ENCODE measurements at regions not wholly inside any gene's neighbourhood (a gene's known extent, or its start where the extent isn't known, plus 50 kb on each side); places are given as distances from the start of the nearest gene placed in this dataset.

DNA sequence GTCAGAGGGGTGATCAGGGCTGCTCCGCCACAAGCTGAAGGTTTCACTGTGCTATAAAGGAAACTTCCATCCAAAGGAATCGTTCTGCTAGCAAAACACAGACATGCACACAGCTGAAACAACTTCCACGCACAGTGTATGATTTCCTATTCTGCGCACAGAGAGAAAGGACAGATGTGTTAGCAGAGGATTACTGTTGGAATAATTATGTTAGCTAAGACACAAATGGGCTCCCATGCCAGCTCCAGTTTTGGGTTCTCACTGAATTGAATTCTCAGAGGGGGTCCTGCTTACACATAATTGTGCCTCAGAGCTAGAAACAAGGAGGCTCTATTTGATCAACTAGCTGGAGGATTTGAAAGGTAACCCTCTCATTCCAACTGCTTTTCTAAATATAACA lies 352.4 kb downstream of the IRX2 start:
- no peak for DNase-seq (ENCODE audit: low read depth in 3 of 3, low spot score in 2 of 3)

DNA sequence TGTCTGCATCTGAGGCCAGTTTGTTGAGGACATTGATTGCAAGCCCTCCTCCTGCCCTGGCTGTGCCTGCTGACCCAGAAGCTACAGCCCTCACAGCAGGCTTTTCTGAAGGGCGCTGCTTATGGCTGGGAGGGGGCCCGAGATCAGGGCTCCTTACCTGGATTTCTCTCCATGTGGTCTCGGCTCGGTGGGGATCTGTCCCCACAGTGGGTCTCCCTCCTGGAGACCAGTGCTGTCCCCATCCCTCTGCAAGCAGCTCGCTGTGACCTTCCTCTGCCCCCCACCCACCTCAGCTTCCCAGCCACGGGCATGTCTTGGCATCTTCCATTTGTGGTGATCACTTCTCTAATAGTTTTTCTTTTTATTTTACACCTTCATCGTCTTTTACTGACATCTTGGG lies 357.9 kb downstream of the IRX2 start:
- DNase-seq (ENCODE audit: low read depth in 3 of 3, low spot score in 2 of 3) = no peak

- DNase-seq (ENCODE audit: low read depth in 3 of 3, low spot score in 2 of 3) = no peak
Measured at GRCh38 chr5:2391566-2391965, 359.9 kb downstream of the IRX2 start.

GRCh38 chr5:2391021-2391420 lies 360.5 kb downstream of the IRX2 start:
- DNase-seq (ENCODE audit: low read depth in 3 of 3, low spot score in 2 of 3) = no peak

- DNase-seq (ENCODE audit: low read depth in 3 of 3, low spot score in 2 of 3) = no peak
Measured at GRCh38 chr5:2388571-2388970, 362.9 kb downstream of the IRX2 start.

- peak in 1 of 3 donors; percentile 13 for DNase-seq (ENCODE audit: low read depth in 3 of 3, low spot score in 2 of 3)
Measured at GRCh38 chr5:2387634-2388325, 363.7 kb downstream of the IRX2 start.

GRCh38 chr5:2387250-2387633 lies 364.2 kb downstream of the IRX2 start:
- no peak for DNase-seq (ENCODE audit: low read depth in 3 of 3, low spot score in 2 of 3)

- DNase-seq (ENCODE audit: low read depth in 3 of 3, low spot score in 2 of 3) = no peak
Measured at GRCh38 chr5:2385818-2386217, 365.7 kb downstream of the IRX2 start.

DNA sequence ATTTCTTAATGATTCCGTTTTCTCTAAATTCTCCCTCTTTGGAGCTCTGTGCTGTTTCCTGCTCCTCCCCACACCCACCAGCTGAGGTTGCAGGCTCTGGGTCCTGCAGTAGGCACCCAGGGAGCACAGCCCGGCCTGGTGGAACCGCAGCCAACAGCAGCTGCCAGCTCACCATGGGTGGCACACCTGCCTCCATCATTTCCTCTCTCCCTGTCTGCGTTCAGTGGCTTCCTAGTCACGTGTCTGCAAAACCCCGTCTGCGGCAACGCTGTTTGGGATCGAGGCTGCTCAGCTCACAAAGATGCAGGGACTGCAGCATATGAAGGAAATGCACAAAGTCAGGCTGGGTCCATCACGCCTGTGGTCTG lies 367.8 kb downstream of the IRX2 start:
- DNase-seq (ENCODE audit: low read depth in 3 of 3, low spot score in 2 of 3) = no peak

DNA sequence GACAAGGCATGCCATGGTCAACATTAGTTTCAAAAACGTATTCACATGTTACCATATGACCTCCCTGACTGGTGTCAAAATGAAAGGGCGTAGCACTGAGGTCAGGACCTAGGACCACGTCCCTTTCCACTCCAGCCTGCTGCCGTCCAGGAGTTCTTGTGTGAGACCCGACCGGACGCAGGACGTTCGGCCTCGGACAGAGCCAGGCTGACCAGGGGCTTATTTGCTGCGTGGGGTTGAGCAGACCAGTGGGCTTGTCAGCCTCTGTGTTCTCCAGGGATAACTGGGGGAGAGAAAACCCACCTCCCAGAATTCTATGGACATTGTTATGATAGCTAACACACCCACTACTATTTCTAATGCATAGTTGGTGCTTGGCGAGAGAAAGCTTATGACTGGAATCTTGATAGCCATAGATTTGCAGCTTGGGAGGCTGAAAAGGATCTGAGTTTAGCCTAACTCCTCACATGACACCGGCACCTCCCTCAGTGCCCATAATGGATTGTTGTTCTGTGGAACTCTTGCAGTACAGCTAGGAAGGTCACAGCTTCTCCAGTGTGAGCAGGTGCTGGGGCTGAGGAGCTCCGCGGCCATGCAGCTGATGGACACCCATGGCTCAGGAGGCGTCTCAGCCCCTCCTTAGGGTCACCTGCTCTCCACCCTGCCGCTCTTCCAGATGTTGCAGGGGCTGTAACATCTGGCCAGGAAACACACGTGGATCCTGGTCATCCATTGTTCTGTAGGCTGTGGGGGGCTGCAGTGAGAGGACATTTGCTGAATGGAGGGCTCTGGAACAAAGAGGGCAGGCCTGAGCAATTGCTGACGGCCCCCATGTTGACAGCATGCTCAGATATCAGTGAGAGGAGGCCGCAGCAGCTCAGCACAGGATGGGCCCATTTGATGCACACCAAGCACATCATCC lies 368.4 kb downstream of the IRX2 start:
- no peak for DNase-seq (ENCODE audit: low read depth in 3 of 3, low spot score in 2 of 3)

DNA sequence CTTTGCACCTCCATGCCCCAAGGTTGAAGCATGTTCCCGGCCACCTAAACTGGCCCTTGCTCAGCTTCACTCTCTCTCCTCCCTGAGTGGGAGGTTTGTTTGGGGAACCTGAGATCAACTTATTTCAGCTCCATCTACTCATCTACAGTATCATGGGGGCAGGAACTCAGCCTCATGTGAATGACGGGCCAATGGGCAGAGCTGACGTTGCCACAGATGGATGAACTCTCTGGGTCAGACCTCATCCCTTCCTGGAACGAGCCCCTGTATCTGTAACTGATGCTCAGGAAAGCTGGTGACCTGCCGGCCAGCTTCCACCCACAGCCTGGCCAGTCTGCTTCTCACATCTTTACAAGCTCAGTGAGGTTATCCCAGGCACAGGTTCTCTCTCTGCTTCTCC lies 369.6 kb downstream of the IRX2 start:
- peak in 1 of 3 donors; percentile 30 for DNase-seq (ENCODE audit: low read depth in 3 of 3, low spot score in 2 of 3)

- DNase-seq (ENCODE audit: low read depth in 3 of 3, low spot score in 2 of 3) = no peak
Measured at GRCh38 chr5:2381070-2381469, 370.4 kb downstream of the IRX2 start.

GRCh38 chr5:2378976-2379375 lies 372.5 kb downstream of the IRX2 start:
- DNase-seq (ENCODE audit: low read depth in 3 of 3, low spot score in 2 of 3) = no peak

- no peak for DNase-seq (ENCODE audit: low read depth in 3 of 3, low spot score in 2 of 3)
Measured at GRCh38 chr5:2378108-2378507, 373.4 kb downstream of the IRX2 start.

DNA sequence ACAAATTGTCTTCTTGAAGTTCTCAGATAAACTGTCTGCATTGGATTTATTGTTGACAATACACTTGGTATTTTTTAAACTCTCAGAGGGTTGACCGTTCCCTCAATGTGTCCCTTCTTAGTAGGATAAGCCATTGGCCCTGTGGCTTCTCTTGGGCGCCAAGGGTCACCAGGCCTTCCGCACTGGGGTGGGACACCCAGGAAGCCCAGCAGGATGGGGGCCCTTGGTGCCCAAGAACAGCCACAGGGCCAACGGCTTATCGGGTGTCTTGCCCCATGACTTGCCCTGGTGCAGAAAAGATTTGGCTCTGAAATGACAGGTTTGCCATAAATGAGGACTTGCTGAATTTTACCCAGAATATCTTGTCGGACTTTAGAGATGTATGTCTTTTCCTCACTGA lies 375.0 kb downstream of the IRX2 start:
- no peak for DNase-seq (ENCODE audit: low read depth in 3 of 3, low spot score in 2 of 3)

GRCh38 chr5:2375757-2376250 lies 375.7 kb downstream of the IRX2 start:
- DNase-seq (ENCODE audit: low read depth in 3 of 3, low spot score in 2 of 3) = no peak

DNA sequence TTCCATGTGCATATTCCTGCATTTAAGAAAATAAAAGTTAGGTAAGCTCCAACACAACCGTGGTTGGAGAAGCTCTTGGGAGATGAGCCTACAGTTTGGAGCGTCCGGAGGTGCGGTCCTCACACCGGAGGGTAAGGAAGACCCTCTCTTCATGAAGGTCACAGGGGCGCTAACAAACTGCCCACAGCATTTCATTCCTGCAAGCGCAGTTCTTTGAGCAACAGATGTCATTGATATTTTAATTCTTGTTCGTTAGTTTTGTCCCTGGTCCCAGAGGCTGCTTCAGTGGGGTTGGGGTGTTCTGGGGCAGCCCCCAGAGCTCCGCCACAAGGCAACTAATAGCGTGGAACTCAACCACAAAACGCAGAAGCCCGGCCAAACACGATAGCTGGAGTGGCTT lies 376.2 kb downstream of the IRX2 start:
- DNase-seq (ENCODE audit: low read depth in 3 of 3, low spot score in 2 of 3) = no peak

DNA sequence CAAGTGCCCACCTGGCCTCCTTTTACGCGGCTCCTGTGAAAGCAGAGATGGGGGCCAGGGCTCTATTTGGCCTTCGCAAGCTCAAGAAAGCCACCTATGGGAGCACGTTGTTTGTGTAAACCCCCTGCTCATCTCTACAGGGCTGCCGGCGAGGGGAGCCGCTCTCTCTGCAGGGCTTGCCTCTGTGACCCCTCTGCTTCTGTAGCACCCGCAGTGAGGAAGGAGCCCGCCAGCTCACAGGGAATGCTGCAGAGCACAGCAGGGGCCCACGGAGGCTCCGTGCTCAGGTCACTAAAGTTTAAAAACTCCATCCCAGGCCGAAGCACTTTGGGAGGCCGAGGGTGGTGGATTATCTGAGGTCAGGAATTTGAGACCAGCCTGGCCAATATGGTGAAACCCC lies 376.8 kb downstream of the IRX2 start:
- no peak for DNase-seq (ENCODE audit: low read depth in 3 of 3, low spot score in 2 of 3)

DNA sequence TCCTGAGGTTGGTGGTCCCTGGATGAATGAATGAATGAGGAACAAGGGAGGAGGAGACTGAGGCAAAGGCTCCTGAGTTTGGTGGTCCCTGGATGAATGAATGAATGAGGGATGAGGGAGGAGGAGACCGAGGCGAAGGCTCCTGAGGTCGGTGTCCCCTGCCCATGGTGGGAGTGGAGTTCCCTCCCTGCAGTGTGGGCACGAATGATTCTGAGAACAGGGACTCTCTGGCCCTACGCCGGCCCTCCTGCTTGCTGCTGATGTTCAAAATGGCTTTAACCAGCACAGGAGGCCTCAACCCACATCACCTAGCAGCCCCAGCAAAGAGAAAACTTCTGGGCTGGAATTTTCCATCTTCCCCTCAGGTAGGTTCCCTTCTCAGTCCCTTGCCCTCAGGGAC lies 377.8 kb downstream of the IRX2 start:
- DNase-seq (ENCODE audit: low read depth in 3 of 3, low spot score in 2 of 3) = no peak

- DNase-seq (ENCODE audit: low read depth in 3 of 3, low spot score in 2 of 3) = no peak
Measured at GRCh38 chr5:2371419-2371710, 380.1 kb downstream of the IRX2 start.

DNA sequence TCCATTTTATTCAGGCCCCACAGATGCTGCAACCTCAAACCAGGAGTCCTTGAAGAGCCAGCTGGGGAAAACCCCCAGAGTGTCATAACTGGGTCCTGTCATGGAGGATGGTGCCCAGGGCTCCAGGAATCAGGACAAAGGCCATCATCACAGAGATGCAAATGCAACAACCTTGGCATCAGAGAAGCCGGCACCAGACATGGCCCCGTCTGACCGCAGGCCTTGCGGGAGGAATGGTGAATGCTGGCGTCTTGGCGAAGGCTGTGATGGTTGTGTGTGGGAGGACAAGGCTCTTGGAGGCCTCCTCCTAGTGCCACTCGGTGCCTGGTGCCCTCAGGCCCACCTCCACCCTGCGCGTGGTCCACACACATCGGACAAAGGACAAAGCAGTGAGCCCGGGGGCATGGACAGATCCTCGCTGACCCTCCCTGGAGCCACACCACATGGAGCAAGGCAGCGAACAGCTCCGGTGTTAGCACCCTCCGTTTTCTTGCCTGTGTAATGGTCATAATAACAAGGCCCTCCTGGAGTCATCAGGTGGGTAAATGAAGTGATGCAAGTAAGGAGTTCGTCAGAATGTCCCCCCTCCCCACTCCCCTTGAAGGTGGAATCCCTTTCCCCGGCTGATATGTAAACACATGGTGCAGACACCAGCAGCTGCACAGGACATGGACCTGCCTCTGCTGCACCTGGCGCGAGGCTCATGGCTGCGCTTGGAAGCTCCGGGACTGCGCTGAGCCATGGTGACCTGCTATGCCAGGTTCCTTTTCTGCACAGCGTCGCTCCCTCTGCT lies 380.7 kb downstream of the IRX2 start:
- no peak for DNase-seq (ENCODE audit: low read depth in 3 of 3, low spot score in 2 of 3)
